Nephron (organoid): ENCODE measurements at regions not wholly inside any gene's neighbourhood (a gene's known extent, or its start where the extent isn't known, plus 50 kb on each side); places are given as distances from the start of the nearest gene placed in this dataset.

Experiments used
- H3K27ac Mint-ChIP-seq, 3 experiments: 2 replicates each; pipeline ENCODE4 v1.8.0; 2020; ENCODE audit warnings: mixed read lengths in 3 of 3, mild to moderate bottlenecking in 2 of 3, moderate library complexity in 1 of 3
- H3K27me3 Mint-ChIP-seq: 2 replicates; pipeline ENCODE4 v1.8.0; 2021; ENCODE audit warnings: low read depth, mild to moderate bottlenecking, moderate library complexity, mixed read lengths
- H3K36me3 Mint-ChIP-seq: 2 replicates; pipeline ENCODE4 v1.8.0; 2020; ENCODE audit warnings: low read depth, mixed read lengths
- H3K4me1 Mint-ChIP-seq: 2 replicates; pipeline ENCODE4 v1.8.0; 2020; ENCODE audit warnings: mixed read lengths
- H3K4me3 Mint-ChIP-seq, 3 experiments: 2 replicates each; pipeline ENCODE4 v1.8.0; 2020; ENCODE audit warnings: mild to moderate bottlenecking in 3 of 3, mixed read lengths in 3 of 3, moderate library complexity in 2 of 3
- H3K9me3 Mint-ChIP-seq: 2 replicates; pipeline ENCODE4 v1.8.0; 2020; ENCODE audit warnings: mixed read lengths
- TF ChIP-seq, protein P1 (sequence below), 3 experiments: fragments of 200-600 bp; sonication (generic); IDR thresholded peaks; one replicate each; pipeline ENCODE4 v1.5.0; 2021; ENCODE audit warnings: antibody characterized with exemption in 3 of 3; ENCODE audit not compliant: unreplicated experiment in 3 of 3

DNA sequence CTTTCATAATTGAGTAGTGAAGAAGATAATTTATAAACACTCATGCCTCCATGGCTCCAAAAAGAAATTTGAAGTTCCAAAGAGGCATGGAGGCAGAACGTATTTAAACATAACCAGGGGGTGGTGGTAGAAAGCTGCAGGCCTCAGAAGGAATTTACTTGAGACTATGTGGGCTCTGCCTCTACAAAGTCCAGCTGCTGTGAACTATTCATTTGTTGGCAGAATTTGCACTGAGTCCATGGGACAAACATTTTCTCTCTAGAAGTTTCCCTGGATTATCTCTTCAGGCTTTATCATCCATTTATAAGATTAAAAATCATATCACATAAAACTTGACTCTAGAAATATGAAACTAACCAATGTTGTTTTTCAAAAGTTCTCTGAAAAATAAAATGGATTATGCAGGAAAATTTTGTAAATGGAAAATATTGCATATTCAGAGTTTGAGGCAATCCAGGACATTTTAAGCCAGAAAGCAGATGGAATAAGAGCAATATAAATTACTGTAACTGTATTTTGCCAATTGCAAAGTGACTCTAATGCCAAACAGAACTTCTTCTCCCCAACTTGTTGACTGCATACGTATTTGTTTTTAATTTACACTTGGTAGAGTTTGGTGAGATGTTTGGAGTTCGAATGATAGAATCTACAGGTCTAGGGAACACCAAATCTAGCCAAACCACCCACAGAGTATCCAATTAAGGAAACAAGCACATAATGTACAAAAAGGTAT is 258.2 kb downstream of the ENC1 start:
- TF ChIP-seq, protein P1, sequence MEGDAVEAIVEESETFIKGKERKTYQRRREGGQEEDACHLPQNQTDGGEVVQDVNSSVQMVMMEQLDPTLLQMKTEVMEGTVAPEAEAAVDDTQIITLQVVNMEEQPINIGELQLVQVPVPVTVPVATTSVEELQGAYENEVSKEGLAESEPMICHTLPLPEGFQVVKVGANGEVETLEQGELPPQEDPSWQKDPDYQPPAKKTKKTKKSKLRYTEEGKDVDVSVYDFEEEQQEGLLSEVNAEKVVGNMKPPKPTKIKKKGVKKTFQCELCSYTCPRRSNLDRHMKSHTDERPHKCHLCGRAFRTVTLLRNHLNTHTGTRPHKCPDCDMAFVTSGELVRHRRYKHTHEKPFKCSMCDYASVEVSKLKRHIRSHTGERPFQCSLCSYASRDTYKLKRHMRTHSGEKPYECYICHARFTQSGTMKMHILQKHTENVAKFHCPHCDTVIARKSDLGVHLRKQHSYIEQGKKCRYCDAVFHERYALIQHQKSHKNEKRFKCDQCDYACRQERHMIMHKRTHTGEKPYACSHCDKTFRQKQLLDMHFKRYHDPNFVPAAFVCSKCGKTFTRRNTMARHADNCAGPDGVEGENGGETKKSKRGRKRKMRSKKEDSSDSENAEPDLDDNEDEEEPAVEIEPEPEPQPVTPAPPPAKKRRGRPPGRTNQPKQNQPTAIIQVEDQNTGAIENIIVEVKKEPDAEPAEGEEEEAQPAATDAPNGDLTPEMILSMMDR (IDR thresholded peaks at IDR 0.05; ENCODE audit: unreplicated experiment in 3 of 3) = no peak
- H3K4me1 Mint-ChIP-seq = peaks cover 64% of the 10 kb centered on the region
- no peaks in the 10 kb centered on the region for H3K36me3 Mint-ChIP-seq
- no peaks in the 10 kb centered on the region for H3K27me3 Mint-ChIP-seq
- H3K9me3 Mint-ChIP-seq = no peaks in the 10 kb centered on the region
- peak overlapping the region in 1 of 3 experiments; percentile 10 for H3K4me3 Mint-ChIP-seq
- H3K27ac Mint-ChIP-seq = peak overlapping the region; percentile 76 to 93 (median 87)

DNA sequence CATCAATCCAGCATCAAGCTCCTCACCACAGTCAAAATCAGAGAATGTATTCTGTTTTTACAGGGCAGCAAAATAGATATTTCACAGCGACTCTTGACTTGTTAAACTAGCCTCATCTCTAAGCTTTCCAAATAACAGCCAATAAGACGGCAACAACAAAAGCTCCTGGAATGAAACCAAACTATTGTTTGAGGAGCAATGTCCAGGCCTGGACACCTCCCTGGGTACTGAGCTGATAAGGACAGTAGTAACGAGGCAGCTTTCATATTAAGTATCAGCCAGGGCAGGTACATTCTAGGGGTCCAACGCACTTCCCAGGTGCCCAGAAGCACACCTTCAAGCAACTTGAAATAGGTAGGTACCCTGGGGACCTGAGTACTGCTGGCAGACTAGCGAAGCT is 260.3 kb downstream of the ENC1 start:
- Mint-ChIP-seq H3K4me1 (peaks cover 63% of the 10 kb centered on the region), H3K27ac (peak overlapping the region in 2 of 3 experiments; percentile 16 to 56), H3K9me3 (no peaks in the 10 kb centered on the region), H3K4me3 (no peak overlapping the region), H3K36me3 (no peaks in the 10 kb centered on the region), H3K27me3 (no peaks in the 10 kb centered on the region)
- TF ChIP-seq, protein P1 (IDR thresholded peaks at IDR 0.05; ENCODE audit: unreplicated experiment in 3 of 3) = no peak

DNA sequence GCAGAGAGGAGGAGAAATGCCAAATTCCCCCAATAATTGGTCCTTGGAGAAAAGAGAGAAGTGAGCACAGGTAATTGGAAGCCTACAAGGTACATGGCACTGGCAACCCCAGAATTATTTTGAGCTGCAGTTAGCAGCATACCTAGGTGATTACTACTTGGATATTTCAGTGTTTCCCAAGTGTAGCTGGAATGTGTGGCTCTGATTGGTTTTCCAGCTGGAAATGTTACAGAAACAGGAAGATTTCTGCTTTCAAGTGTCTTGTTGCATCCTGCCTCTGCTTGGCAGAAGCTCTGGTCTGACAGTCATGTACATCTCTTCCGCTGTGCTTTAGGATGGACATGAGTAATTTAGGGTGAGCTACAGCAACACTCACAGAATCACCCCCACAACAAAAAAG is 262.1 kb downstream of the ENC1 start:
- no peaks in the 10 kb centered on the region for H3K36me3 Mint-ChIP-seq
- no peaks in the 10 kb centered on the region for H3K27me3 Mint-ChIP-seq
- TF ChIP-seq, protein P1 (IDR thresholded peaks at IDR 0.05; ENCODE audit: unreplicated experiment in 3 of 3) = no peak
- no peak overlapping the region for H3K4me3 Mint-ChIP-seq
- peaks cover 48% of the 10 kb centered on the region for H3K4me1 Mint-ChIP-seq
- H3K27ac Mint-ChIP-seq = peak overlapping the region in 1 of 3 experiments; percentile 56
- no peaks in the 10 kb centered on the region for H3K9me3 Mint-ChIP-seq

DNA sequence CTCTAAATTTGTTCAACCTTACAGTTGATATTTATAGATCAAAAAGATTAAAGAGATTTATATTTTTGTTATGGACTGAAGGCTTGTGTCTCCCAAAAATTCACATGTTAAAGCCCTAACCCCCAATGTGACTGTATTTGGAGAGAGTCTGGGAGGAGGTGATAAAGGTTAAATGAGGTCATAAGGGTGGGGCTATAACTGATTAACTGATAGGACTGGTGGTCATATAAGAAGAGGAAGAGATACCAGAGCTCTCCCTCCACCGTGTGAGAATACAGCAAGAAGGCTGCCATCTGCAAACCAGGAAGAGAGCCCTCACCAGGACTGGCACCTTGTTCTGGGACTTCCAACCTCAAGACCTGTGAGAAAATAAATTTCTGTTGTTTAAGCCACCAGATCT is 264.3 kb downstream of the ENC1 start:
- Mint-ChIP-seq H3K9me3 (no peaks in the 10 kb centered on the region), H3K36me3 (no peaks in the 10 kb centered on the region), H3K4me3 (no peak overlapping the region), H3K4me1 (peaks cover 39% of the 10 kb centered on the region), H3K27me3 (no peaks in the 10 kb centered on the region), H3K27ac (no peak overlapping the region)
- TF ChIP-seq, protein P1 (IDR thresholded peaks at IDR 0.05; ENCODE audit: unreplicated experiment in 3 of 3) = no peak

DNA sequence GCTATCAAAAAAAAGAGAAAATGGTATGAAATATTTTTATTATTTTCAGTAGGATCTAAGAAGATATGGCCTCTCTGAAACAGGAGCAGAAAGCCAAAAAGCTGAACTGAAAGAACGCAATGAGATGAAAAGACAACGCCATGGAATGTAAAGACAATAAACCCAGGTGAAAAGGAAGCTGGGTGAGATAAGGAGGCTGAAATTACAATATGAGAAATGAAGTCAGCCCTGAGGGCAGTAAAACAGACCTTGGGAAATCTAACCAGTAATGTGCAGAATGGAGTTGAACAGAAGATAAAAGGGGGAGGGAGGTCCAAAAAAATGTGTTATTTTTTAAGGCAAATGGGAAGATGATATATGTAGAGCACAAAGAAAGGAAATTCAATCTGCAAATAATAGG is 265.3 kb downstream of the ENC1 start:
- H3K4me1 Mint-ChIP-seq = peaks cover 44% of the 10 kb centered on the region
- no peak overlapping the region for H3K27ac Mint-ChIP-seq
- H3K4me3 Mint-ChIP-seq = no peak overlapping the region
- no peaks in the 10 kb centered on the region for H3K27me3 Mint-ChIP-seq
- TF ChIP-seq, protein P1 (IDR thresholded peaks at IDR 0.05; ENCODE audit: unreplicated experiment in 3 of 3) = no peak
- no peaks in the 10 kb centered on the region for H3K9me3 Mint-ChIP-seq
- H3K36me3 Mint-ChIP-seq = no peaks in the 10 kb centered on the region

DNA sequence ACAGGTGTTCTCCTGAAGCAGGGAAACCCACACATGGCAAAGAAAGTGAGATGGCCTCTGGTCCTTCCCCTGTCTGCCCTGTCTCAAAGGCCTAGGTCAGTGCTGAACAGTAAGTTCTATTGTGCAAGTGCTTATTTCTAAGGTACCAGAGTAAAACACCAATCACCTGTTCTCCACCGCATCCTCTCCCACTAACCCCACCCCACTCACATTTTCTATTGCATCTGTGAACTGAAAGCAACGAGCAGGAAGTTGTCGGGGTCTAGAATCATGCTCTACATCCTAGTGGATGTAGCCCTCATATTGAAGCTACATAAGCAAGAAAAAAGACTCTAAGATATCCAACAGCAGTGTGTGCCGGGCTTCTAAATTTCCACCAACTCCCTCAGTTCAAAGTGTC is 265.9 kb downstream of the ENC1 start:
- H3K27me3 Mint-ChIP-seq = peaks cover 1% of the 10 kb centered on the region
- TF ChIP-seq, protein P1 (IDR thresholded peaks at IDR 0.05; ENCODE audit: unreplicated experiment in 3 of 3) = no peak

More for the DNA sequence above, 265.9 kb downstream of the ENC1 start:
- Mint-ChIP-seq H3K4me3 (no peak overlapping the region), H3K9me3 (no peaks in the 10 kb centered on the region), H3K4me1 (peaks cover 43% of the 10 kb centered on the region), H3K36me3 (no peaks in the 10 kb centered on the region), H3K27ac (no peak overlapping the region)
